HS-5 (cell line): ENCODE measurements at regions not wholly inside any gene's neighbourhood (a gene's known extent, or its start where the extent isn't known, plus 50 kb on each side); places are given as distances from the start of the nearest gene placed in this dataset.

Experiments used
- DNase-seq: peaks from one replicate; pipeline ENCODE4 v3.0.0-alpha.2; 2012; ENCODE audit warnings: low read depth

DNA sequence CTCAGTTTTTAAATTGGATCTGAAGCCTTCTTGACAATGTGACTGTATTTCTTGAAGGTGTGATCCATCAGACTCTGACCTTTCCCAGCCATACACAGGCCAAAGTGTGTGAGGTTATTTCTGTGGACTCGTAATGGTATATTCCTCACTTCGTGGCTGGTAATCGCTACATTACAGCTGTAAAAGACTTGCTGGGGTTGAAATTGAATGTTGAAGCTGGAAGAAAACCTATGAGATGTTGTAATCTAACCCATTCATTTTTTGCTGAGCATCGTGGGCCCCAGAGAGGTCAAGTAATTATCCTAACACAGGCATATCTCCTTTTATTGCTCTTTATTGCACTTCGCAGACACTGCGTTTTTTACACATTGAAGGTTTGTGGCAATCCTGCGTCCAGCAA, 405.6 kb upstream of the ZP4 start:
- no peak for DNase-seq

GRCh38 chr1:238293075-238293474, 402.4 kb upstream of the ZP4 start:
- DNase-seq, result no peak

DNA sequence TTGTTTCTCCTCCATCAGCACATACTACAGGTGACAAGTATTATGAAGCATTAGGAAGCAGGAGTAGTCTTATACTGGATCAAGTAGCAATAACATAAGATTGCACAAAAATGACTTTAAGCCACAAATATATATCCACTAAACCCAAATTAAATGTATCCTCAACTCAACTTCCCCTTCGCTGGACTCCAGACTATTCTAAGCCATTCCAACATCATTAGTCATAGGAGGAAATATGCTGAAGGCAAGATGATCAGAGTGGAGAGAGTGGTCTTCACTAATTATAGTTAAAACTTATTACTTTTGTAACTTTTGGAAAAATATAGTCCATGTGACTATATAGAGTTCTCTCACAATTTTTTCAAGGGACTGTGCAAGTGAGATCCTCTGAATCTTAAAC, 390.7 kb upstream of the ZP4 start:
- DNase-seq, result no peak

DNA sequence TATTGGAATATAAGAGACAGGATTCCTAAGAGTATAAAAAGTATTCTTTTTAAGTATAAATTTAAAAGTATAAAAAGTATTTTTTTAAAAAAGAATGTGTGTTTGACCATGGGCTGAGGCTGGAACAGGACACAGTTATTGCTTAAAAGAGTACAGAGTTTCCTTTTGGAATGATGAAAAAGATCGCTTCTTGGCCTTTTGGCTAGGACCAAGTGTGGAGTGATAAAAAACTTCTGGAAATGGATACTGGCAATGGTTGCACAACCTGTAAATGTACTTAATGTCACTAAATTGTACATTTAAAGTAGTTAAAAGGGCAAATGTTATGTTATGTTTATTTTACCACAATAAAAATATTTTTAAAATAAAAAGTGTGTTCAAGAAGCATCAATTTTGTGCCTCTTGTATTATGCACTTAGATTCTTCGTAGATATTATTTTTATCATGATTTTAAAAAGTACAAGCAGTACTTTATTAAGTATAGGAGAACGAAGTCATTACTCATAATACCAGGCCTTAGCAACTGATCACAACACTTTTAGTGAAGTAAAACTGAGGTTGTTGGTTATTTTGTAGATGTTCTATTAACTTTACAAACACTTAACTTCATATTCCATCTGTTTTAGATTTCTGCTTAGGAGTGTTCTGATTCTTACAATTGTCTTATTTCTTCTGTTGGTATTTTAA, 389.1 kb upstream of the ZP4 start:
- DNase-seq, result no peak

GRCh38 chr1:238272145-238272544, 381.4 kb upstream of the ZP4 start:
- DNase-seq, result no peak

GRCh38 chr1:238265866-238266265, 375.1 kb upstream of the ZP4 start:
- DNase-seq, result no peak

DNA sequence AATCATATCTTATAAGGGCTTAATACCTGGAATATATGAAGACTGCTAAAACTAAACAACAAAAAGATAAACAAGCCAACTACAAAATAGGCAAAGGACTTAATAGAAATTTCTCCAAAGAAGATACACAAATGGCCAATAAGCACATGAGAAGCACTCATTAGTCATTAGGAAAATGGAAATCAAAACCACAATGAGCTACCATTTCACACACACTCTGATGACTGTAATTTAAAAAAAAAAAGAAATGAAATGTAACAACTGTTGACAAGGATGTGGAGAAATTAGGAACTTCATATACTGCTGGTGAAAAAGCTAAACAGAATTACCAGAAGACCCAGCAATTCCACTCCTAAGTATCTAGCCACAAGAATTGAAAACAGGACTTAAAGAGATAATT, 374.2 kb upstream of the ZP4 start:
- no peak for DNase-seq

- DNase-seq, result no peak
Observed at GRCh38 chr1:238258510-238258909, 367.8 kb upstream of the ZP4 start.

DNA sequence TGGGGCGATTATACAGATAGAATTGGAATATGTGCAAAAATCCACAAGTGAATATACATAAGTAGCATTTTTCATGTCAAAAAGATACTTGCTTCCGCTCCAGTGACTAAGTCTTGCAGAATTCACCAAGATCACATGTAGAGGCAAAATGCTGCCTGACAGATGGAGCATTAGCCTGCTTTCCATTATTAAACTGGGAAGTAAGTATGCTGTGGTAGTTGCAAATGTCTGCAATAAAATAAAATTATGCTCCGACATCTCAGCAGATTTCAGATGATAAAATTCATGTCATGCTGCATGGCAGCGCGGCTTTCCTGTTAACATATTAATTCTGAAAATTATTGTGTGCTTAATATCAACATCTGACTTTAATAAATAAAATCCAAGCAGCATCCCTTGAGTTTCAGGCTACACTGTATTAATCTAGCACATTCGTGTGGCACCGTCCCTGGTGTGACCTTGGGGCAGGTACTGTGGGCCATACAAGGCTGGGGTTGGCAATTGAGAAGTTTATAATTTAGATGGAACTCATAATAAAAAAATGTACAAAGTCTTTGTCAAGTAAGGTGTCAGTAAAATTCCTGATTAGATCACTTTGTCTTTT, 366.4 kb upstream of the ZP4 start:
- no peak for DNase-seq

GRCh38 chr1:238254935-238255334, 364.2 kb upstream of the ZP4 start:
- DNase-seq, result no peak

GRCh38 chr1:238252033-238252802, 361.5 kb upstream of the ZP4 start:
- peak; percentile 49 for DNase-seq

DNA sequence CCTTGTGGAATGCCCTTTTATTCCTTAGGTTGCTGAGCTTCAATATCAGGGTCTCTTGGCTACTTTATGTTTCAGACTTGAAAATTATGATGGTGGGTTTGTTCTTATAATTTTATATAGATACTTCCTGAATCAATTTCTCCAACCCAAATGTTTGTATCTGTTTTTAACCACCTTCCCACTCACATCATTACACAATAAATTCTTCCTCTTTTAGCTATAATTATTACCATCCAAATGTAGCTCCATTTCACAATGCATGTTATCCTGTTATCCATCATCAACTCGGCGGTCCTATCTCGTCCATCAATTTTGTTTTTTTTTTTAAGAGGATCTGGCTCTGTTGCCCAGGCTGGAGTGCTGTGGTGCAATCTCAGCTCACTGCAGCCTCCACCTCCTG, 357.6 kb upstream of the ZP4 start:
- no peak for DNase-seq

DNA sequence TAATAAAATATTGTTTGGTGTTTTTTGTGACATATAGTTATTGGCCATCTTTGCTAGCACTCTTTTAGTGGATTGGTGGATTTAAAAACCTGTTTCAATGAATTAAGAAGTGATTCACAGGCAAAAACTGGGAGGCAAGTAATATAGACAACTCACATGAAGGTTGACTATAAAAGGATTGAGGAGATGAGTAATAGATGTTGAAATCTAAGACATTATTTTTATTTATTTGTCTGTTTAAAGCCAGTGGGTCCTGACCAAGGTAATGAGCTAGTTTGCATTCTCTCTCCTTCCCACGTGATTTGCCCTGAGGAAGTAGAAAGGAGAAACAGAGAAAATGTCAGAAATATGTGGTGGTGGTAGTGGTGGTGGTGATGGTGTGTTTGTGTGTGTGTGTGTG, 351.5 kb upstream of the ZP4 start:
- DNase-seq, result no peak

DNA sequence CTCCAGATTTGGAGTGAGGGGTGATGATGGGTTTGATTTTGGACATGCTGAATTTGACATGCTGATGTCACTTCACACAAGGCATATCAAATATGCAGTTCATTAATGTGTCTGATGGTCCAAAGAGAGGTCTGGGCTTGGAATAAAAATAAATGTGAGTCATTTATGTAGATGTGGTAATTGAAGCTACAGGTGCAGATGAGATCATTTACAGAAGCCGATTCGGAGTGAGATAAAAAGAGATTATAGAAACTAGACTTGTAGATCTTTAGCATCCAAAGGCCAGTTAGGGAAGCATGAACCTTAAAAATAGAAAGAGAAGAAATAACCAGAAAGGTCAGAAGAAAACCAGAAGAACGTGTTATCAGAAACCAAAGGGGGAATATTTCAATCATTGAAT, 350.9 kb upstream of the ZP4 start:
- DNase-seq, result no peak

DNA sequence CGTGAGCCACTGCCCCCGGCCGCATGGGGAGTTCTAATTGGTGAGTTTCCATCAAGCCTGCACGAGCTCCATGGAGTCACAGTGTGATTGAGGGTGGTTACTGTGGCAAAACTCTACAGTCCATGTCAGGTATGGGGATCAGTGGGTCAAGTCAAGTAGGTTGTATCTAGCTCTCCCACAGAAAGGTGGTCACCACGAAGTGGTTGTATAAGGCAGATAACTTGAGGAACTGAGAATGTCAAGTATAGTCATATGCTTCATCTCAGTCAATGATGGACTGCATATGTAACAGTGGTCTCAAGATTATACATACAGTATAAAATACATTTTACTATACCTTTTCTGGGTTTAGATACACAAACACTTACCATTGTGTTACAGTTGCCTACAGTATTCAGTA, 348.6 kb upstream of the ZP4 start:
- DNase-seq, result no peak

- DNase-seq, result no peak
Observed at GRCh38 chr1:238233966-238234365, 343.2 kb upstream of the ZP4 start.

DNA sequence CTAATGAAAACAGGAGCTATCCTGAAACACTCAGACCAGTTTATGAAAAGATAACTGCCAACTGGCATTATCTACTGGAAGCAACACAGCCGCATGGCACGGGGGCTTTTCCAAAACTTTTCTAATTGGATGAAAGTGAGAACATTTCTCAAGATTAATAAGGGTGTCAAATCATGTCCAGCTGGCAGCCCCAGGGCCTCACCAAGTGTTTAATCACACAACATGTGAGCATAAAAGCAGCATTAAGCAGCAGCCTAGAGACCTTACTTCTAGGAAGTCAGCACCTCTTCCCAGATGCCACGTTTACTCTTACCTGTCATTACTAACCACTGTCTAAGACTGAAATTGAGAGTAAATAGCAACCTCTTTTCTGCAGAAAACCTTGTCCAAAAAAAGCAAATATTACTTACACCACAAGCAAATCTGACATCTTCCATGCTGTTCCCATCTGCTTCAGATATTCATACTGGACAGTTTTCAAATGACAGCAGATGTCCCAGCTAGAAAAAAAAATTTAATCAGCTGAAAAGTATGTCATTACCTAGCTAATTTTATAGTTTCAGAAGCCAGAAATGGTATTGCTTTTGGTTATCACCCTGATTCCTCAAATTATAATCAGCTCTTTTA, 341.5 kb upstream of the ZP4 start:
- DNase-seq, result no peak

- no peak for DNase-seq
Observed at GRCh38 chr1:238226810-238227209, 336.1 kb upstream of the ZP4 start.

DNA sequence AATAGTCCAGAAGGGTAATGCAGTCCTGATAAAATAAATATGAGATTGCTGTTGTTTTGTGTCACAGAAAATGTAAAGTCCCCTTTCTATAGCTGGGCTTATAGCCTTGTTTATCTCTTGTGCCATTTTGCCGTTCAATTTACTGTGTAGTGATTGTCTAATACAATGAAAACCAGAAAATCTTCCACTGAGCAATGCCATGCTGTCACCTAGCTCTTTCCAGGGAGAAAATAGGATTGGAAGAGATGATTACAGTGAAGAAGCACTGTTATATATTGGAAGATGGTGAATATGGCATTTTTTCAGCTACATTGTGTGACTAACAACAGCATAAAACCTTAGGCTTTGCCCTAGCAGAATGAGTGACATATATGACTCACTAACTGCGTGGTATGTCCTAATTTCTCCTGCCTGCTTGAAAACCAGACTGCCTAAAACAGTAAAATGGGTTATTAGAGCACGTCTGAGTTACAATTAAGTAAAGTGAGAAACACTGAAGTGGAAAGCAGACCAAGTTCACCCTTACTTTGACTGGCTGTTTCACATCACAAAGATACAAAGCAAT, 332.4 kb upstream of the ZP4 start:
- DNase-seq, result peak; percentile 35

DNA sequence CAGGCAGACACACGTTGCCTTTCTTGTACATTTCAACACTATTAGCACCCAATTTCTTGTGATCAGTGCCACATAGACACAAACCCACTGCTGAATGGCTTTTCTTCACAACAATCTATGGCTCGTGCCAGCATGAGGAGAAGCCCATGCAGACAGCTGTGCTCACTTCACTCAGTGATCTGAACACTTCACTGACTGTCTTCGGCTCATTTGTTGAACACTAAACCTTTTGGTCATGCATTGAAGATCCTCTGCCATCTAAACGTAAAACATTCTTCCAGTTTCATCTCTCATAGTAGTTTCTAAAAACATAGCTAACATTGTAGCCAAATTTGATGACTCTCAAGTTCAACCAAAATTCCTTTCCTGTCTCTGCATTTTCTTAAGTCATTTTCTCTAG, 331.0 kb upstream of the ZP4 start:
- DNase-seq, result no peak

DNA sequence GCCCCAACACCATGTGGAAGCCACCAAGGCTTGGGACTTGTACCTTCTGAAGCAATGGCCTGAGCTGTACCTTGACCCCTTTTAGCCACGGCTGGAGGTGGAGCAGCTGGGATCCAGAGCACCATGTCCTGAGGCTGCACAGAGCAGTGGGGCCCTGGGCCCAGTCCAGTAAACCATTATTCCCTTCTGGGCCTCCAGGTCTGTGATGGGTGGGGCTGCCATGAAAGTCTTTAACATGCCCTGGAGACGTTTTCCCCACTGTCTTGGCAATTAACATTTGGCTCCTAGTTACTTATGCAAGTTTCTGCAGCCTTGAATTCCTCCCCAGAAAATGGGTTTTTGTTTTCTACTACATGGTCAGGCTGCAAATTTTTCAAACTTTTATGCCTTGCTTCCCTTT, 323.7 kb upstream of the ZP4 start:
- DNase-seq, result no peak

DNA sequence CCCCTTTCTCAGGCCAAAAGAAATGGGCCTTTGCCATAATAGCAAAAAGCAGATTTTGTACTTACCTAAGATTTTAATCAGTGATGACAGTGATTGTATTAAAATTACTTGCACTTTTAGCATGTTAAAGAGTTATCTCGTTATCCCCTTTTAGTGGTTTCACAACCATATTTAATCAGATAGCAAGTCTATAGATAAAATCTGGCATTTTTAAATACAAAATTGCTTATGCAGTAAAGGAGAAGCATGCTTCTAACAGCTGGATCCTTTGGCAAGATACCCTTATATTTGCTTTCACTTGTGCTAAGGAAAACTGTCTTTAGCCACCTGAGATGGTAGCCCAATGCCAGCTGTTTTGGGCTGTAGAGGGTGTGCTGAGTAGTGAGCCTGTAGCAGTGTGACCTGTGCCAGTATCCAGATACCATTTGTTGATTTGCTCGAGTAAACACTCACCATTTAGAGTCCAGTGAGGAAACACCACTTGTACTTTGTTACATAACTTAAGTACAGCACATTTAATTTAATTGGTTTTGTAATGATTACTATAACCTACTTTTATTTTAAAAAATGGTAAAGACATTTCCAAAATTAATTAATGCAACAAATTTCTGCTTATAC, 314.4 kb upstream of the ZP4 start:
- DNase-seq, result no peak
